ENCODE measurements at regions not wholly inside any gene's neighbourhood (a gene's known extent, or its start where the extent isn't known, plus 50 kb on each side); places are given as distances from the start of the nearest gene placed in this dataset.

DNA sequence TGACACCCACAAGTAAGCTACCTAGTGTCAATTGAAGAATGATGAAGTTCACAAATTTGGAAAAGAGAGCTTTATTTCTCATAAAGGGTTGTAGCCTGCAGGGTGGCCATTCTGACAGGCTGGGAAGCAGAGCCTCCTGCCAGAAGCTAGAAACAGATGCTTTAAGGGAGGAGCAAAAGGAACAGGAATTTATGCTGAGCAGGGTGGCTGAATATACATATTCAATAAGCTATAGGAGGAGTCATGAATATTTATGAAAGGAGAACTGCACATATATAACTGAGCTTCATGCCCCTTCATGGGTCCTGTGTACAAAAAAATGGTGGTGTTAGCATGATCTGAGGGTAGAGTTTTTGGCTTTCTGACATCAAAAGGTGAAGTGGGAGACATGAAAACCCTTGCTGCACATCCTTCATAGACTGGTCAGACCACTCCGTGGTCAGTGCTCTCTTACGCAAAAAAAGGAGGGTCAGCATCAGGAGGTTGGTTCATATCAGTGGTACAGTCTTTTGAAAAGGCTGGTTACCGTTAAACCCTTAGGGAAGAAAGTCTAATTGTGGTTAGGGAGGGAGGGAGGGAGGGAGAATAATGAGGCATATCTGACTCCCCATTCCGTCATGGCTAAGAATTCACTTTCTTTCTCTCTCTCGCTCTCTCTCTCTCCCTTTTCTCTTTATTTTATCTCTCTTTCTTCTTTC is 121.4 kb downstream of the LUZP4 start:
- TF ChIP-seq, protein P1, sequence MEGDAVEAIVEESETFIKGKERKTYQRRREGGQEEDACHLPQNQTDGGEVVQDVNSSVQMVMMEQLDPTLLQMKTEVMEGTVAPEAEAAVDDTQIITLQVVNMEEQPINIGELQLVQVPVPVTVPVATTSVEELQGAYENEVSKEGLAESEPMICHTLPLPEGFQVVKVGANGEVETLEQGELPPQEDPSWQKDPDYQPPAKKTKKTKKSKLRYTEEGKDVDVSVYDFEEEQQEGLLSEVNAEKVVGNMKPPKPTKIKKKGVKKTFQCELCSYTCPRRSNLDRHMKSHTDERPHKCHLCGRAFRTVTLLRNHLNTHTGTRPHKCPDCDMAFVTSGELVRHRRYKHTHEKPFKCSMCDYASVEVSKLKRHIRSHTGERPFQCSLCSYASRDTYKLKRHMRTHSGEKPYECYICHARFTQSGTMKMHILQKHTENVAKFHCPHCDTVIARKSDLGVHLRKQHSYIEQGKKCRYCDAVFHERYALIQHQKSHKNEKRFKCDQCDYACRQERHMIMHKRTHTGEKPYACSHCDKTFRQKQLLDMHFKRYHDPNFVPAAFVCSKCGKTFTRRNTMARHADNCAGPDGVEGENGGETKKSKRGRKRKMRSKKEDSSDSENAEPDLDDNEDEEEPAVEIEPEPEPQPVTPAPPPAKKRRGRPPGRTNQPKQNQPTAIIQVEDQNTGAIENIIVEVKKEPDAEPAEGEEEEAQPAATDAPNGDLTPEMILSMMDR (IDR thresholded peaks at IDR 0.05): no peak
- intact Hi-C loops (cut with DNase I): no loop called here
- H3K36me3 ChIP-seq: no peaks in the 10 kb centered on the region
- DNase-seq: no peak
- no peaks in the 10 kb centered on the region for H3K4me1 ChIP-seq
- no peak overlapping the region for H3K4me3 ChIP-seq
- no peak for ATAC-seq
- H3K27me3 ChIP-seq: peaks cover 0 to 4% of the 10 kb centered on the region in 2 donors
- H3K27ac ChIP-seq: no peak overlapping the region
- H3K9me3 ChIP-seq: no peaks in the 10 kb centered on the region

DNA sequence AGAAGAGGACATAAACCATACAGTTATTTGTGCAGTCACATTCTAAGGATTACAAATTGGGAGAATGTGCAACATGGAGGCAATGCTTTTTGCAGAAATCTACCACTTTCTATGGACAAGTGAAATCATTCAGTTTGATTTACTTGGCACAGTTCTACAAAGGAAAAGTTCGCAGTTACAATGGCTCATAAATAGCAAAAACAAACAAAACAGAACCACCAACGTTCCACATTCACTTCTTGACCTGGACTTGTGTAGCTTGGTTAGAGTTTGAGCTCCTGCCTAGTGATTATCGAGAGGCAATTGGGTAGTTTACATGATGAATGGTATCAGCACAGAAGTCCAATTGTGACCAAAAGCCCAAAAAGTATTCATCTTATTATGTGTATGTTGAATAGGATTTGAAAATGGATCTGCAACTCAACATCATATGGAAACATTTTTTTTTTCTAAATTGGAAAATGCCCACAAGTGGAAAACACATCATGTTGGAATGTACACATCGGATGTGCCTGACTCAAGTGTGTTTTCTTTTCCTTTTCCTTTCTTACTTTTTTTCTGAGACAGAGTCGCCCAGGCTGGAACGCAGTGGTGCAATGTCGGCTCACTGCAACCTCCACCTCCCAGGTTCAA is 123.8 kb downstream of the LUZP4 start:
- no peak overlapping the region for H3K27ac ChIP-seq
- no peaks in the 10 kb centered on the region for H3K9me3 ChIP-seq
- ATAC-seq (no peak), DNase-seq (no peak)
- H3K4me1 ChIP-seq: peaks cover 0 to 3% of the 10 kb centered on the region in 2 donors
- H3K27me3 ChIP-seq: peaks cover 0 to 6% of the 10 kb centered on the region in 2 donors
- TF ChIP-seq, protein P1 (IDR thresholded peaks at IDR 0.05): no peak
- intact Hi-C loops (cut with DNase I): no loop called here
- H3K4me3 ChIP-seq: no peak overlapping the region
- H3K36me3 ChIP-seq: no peaks in the 10 kb centered on the region

DNA sequence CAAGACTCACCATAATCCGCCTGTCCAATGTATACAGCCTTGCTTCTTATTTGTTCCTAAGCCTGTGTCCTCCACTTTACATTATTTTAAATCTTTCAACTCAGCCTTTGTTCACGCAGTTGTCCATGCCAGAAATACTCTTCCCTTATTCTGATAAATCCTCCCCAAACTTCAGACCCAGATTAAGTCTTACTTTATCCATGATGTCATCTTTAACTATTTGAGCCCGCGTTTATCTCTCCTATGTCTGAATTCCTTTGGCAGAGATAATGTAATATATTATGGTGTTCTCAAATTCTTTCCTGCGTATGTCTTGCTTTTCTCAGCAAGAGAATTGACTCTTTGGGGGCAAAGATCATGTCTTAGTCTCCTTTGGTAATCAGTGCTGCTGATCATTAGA is 129.6 kb downstream of the LUZP4 start:
- H3K4me3 ChIP-seq: no peak overlapping the region
- H3K9me3 ChIP-seq: no peaks in the 10 kb centered on the region
- intact Hi-C loops (cut with DNase I): no loop called here
- no peak for ATAC-seq
- peaks cover 0 to 3% of the 10 kb centered on the region in 2 donors for H3K27me3 ChIP-seq
- TF ChIP-seq, protein P1 (IDR thresholded peaks at IDR 0.05): no peak
- H3K36me3 ChIP-seq: no peaks in the 10 kb centered on the region
- peaks cover 0 to 3% of the 10 kb centered on the region in 2 donors for H3K4me1 ChIP-seq
- no peak for DNase-seq
- no peak overlapping the region for H3K27ac ChIP-seq

DNA sequence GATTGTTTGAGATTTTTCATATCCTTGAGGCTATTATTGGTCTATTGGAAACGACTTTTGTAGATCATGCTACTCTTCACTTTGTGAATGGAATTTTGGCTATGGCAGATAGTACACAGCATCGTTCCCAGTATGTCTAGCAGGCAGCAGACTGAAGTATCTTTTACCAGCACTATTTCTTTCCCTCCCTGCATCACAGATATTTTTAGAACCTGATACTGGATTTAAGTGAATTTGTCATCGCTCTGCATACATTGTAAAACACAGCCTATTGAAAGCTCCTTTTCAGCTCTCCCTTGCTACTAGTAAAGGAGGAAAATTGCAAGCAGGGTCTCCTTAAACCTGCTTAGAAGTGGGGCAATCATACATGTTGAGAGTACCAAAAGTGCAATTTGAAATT is 133.6 kb downstream of the LUZP4 start:
- intact Hi-C loops (cut with DNase I): no loop called here
- Histone ChIP-seq H3K4me3 (no peak overlapping the region), H3K27ac (no peak overlapping the region), H3K27me3 (peaks cover 0 to under 1% of the 10 kb centered on the region in 2 donors), H3K9me3 (no peaks in the 10 kb centered on the region), H3K4me1 (no peaks in the 10 kb centered on the region), H3K36me3 (no peaks in the 10 kb centered on the region)
- DNase-seq (no peak), ATAC-seq (no peak)
- TF ChIP-seq, protein P1 (IDR thresholded peaks at IDR 0.05): no peak

DNA sequence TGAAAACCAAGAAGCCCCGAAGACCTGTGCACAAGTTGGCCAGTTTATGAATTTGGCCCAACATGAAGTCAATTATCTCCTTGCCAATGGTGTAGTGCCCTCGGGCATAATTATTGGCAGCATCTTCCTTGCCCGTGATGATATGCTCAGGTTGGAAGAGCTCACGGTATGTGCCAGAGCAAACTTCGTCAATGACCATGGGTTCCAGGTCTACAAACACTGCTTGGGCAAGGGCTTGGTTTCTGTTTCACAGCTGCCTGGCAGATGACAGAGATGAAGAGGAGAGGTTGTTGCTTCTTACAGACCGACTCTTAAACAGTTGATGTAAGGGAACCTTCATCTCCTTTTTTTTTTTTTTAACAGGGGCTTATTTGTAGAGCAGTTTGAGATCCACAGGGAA is 135.6 kb upstream of the PLS3 start:
- TF ChIP-seq, protein P1 (IDR thresholded peaks at IDR 0.05): no peak
- H3K27ac ChIP-seq: no peak overlapping the region
- H3K9me3 ChIP-seq: no peaks in the 10 kb centered on the region
- ATAC-seq (no peak), DNase-seq (no peak)
- peaks cover 0 to 3% of the 10 kb centered on the region in 2 donors for H3K27me3 ChIP-seq
- no peak overlapping the region for H3K4me3 ChIP-seq
- no peaks in the 10 kb centered on the region for H3K36me3 ChIP-seq
- H3K4me1 ChIP-seq: no peaks in the 10 kb centered on the region
- intact Hi-C loops (cut with DNase I): no loop called here
